Natural killer cell (primary cell): ENCODE measurements at regions not wholly inside any gene's neighbourhood (a gene's known extent, or its start where the extent isn't known, plus 50 kb on each side); places are given as distances from the start of the nearest gene placed in this dataset.

Experiments used
- ATAC-seq, 3 donors: fragments of 150-1000 bp in 2 of 3; fragments of 200-7000 bp in 1 of 3; cut with Tn5 transposase; 1 replicate in 1 of 3; 2 replicates in 2 of 3; pipeline ENCODE4 v1.10.0; 2021; ENCODE audit warnings: mild to moderate bottlenecking in 2 of 3, moderate library complexity in 2 of 3
- DNase-seq, 2 donors: peaks; one replicate each; pipeline versions ENCODE4 v3.0.0 to v3.0.0-alpha.2; 2013 to 2021; ENCODE audit warnings: mixed read lengths in 1 of 2
- H3K27ac ChIP-seq: one replicate; pipeline ENCODE4 v1.5.1; 2013; ENCODE audit warnings: mild to moderate bottlenecking, low read length
- H3K27me3 ChIP-seq: one replicate; pipeline ENCODE4 v1.6.1; 2013; ENCODE audit warnings: low read length; ENCODE audit not compliant: control insufficient read depth, insufficient read depth
- H3K36me3 ChIP-seq: one replicate; pipeline ENCODE4 v1.6.1; 2013; ENCODE audit warnings: low read length; ENCODE audit not compliant: control insufficient read depth, insufficient read depth
- H3K4me1 ChIP-seq: one replicate; pipeline ENCODE4 v1.6.1; 2013; ENCODE audit warnings: low read length; ENCODE audit not compliant: control insufficient read depth, insufficient read depth
- H3K4me3 ChIP-seq: one replicate; pipeline ENCODE4 v1.5.1; 2013; ENCODE audit warnings: low read length
- H3K9me3 ChIP-seq: one replicate; pipeline ENCODE4 v1.6.1; 2013; ENCODE audit warnings: low read length; ENCODE audit not compliant: control insufficient read depth, insufficient read depth
- H3K27ac Mint-ChIP-seq, 2 donors: one replicate each; pipeline ENCODE4 v1.8.0; 2022; ENCODE audit warnings: mild to moderate bottlenecking in 2 of 2, mixed read lengths in 2 of 2, moderate library complexity in 1 of 2
- H3K27me3 Mint-ChIP-seq, 2 donors: one replicate each; pipeline ENCODE4 v1.8.0; 2022; ENCODE audit warnings: low read depth in 2 of 2, mixed read lengths in 2 of 2
- H3K36me3 Mint-ChIP-seq: one replicate; pipeline ENCODE4 v1.8.0; 2022; ENCODE audit warnings: mixed read lengths
- H3K4me1 Mint-ChIP-seq, 2 donors: one replicate each; pipeline ENCODE4 v1.8.0; 2022; ENCODE audit warnings: mixed read lengths in 2 of 2
- H3K4me3 Mint-ChIP-seq: one replicate; pipeline ENCODE4 v1.8.0; 2022; ENCODE audit warnings: mild to moderate bottlenecking, moderate library complexity, mixed read lengths
- H3K9me3 Mint-ChIP-seq, 2 donors: one replicate each; pipeline ENCODE4 v1.8.0; 2022; ENCODE audit warnings: mixed read lengths in 2 of 2
- WGBS: methylation state at CpG from one replicate; pipeline ENCODE4 v1.1.7; 2013; ENCODE audit warnings: missing lambda C conversion rate; ENCODE audit not compliant: insufficient coverage; 5-methylcytosine and 5-hydroxymethylcytosine counted together
- intact Hi-C: fragments of 100-400 bp; cut with micrococcal nuclease; formaldehyde crosslinking; loops from one replicate; pipeline ENCODE4 v1.14.2; 2022
- TF ChIP-seq, protein P1 (sequence below): fragments of 200-600 bp; IDR thresholded peaks from one replicate; pipeline ENCODE4 v1.8.0; 2022; ENCODE audit warnings: antibody characterized with exemption

DNA sequence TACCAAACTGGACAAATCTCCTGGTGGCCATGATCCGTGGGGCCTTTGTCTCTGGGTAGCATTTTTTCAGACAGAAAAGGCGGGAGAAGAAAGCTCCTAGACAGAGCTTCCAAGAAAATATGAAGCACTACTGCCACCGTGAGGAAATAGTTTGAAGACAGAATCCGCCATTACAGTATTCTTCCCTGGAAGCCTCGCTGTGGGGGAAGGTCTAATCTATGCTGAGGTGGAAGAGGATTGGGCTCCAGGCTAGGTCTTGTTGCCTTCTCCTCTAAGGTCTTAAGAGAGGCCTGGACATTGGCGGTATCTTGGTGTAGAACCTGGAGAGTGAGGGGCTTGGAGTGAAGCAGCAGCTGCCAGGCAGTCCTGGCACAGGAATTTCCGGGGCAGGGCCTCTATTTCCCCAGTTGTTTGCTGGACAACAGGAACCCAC is 218.9 kb downstream of the OR13H1 start:
- TF ChIP-seq, protein P1, sequence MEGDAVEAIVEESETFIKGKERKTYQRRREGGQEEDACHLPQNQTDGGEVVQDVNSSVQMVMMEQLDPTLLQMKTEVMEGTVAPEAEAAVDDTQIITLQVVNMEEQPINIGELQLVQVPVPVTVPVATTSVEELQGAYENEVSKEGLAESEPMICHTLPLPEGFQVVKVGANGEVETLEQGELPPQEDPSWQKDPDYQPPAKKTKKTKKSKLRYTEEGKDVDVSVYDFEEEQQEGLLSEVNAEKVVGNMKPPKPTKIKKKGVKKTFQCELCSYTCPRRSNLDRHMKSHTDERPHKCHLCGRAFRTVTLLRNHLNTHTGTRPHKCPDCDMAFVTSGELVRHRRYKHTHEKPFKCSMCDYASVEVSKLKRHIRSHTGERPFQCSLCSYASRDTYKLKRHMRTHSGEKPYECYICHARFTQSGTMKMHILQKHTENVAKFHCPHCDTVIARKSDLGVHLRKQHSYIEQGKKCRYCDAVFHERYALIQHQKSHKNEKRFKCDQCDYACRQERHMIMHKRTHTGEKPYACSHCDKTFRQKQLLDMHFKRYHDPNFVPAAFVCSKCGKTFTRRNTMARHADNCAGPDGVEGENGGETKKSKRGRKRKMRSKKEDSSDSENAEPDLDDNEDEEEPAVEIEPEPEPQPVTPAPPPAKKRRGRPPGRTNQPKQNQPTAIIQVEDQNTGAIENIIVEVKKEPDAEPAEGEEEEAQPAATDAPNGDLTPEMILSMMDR: no peak
- H3K4me3 Mint-ChIP-seq: peak overlapping the region; percentile 85
- intact Hi-C loops: no loop called here

DNA sequence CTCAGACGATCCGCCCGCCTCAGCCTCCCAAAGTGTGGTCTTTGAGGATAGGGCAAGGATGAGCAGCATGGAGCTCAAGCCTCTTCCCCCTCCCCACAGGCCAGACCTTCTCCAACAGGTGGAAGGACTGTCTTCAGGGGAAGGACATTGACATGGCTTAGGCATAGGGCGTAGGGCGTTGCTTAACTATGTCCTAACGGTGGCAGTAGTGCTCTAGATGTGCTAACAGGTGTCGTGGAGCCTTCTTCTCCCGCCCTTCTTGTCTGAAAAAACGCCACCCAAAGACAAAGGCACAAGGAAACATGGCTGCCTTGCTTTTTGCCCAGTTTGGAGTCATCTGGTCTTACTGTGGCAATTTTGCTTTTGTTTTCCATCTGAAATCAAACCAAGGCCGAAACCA is 219.8 kb downstream of the OR13H1 start:
- no peaks in the 10 kb centered on the region for H3K36me3 ChIP-seq
- Mint-ChIP-seq H3K36me3 (no peaks in the 10 kb centered on the region), H3K4me3 (peak overlapping the region; percentile 85), H3K9me3 (peaks cover 0 to 2% of the 10 kb centered on the region in 2 donors), H3K27me3 (no peaks in the 10 kb centered on the region), H3K4me1 (peaks cover 0 to 27% of the 10 kb centered on the region in 2 donors), H3K27ac (peak overlapping the region in 1 of 2 donors; percentile 61)
- DNase-seq (no peak), ATAC-seq (peak in 1 of 3 donors; percentile 81)
- 87% methylated on average over 7 of the region's 10 CpGs for WGBS
- no peak overlapping the region for H3K27ac ChIP-seq
- no peaks in the 10 kb centered on the region for H3K9me3 ChIP-seq
- H3K4me1 ChIP-seq: no peaks in the 10 kb centered on the region
- H3K4me3 ChIP-seq: no peak overlapping the region
- TF ChIP-seq, protein P1: no peak
- intact Hi-C loops: no loop called here
- H3K27me3 ChIP-seq: no peaks in the 10 kb centered on the region

More for the DNA sequence above, 218.9 kb downstream of the OR13H1 start:
- H3K4me3 ChIP-seq: no peak overlapping the region
- H3K36me3 ChIP-seq: no peaks in the 10 kb centered on the region
- H3K27ac ChIP-seq: no peak overlapping the region
- 96% methylated on average over 7 of the region's 7 CpGs for WGBS
- H3K4me1 ChIP-seq: no peaks in the 10 kb centered on the region
- H3K9me3 ChIP-seq: no peaks in the 10 kb centered on the region
- H3K9me3 Mint-ChIP-seq: peaks cover 0 to 2% of the 10 kb centered on the region in 2 donors
- H3K27me3 ChIP-seq: no peaks in the 10 kb centered on the region
- H3K27ac Mint-ChIP-seq: peak overlapping the region in 1 of 2 donors; percentile 61
- ATAC-seq (peak in 1 of 3 donors; percentile 63), DNase-seq (no peak)
- no peaks in the 10 kb centered on the region for H3K36me3 Mint-ChIP-seq
- H3K4me1 Mint-ChIP-seq: peaks cover 0 to 19% of the 10 kb centered on the region in 2 donors
- no peaks in the 10 kb centered on the region for H3K27me3 Mint-ChIP-seq

DNA sequence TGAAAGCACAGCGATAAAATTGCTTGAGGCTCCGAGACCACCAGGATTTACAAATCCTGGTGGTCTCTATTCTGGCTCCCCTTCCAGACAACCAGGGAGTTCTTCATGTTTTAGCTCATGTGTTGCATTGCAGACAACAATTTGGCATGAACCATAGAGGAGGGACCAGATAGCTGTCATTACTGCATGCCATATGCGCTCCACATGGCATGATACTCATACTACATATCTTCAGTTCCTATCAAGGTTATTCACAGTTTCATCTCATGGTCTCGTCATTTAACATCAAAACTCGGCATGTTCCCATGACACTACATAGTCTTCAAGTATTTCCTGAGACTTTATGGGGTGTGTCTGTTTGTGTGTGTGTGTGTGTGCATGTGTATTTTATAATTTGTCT is 220.3 kb downstream of the OR13H1 start:
- intact Hi-C loops: no loop called here
- Mint-ChIP-seq H3K9me3 (peaks cover 0 to 2% of the 10 kb centered on the region in 2 donors), H3K36me3 (no peaks in the 10 kb centered on the region), H3K27me3 (no peaks in the 10 kb centered on the region), H3K4me1 (peaks cover 0 to 28% of the 10 kb centered on the region in 2 donors), H3K4me3 (peak overlapping the region; percentile 85), H3K27ac (peak overlapping the region in 1 of 2 donors; percentile 61)
- H3K4me3 ChIP-seq: no peak overlapping the region
- H3K9me3 ChIP-seq: no peaks in the 10 kb centered on the region
- TF ChIP-seq, protein P1: no peak
- no peaks in the 10 kb centered on the region for H3K27me3 ChIP-seq
- no peak overlapping the region for H3K27ac ChIP-seq
- no peak for DNase-seq
- WGBS: 100% methylated on average over 2 of the region's 5 CpGs
- no peaks in the 10 kb centered on the region for H3K4me1 ChIP-seq
- no peaks in the 10 kb centered on the region for H3K36me3 ChIP-seq
- ATAC-seq: no peak
